Glomerular endothelial cell (primary cell): ENCODE measurements at regions not wholly inside any gene's neighbourhood (a gene's known extent, or its start where the extent isn't known, plus 50 kb on each side); places are given as distances from the start of the nearest gene placed in this dataset.
"Not testable (repeated sequence)": the region's sequence is repeated elsewhere in the genome, so short reads cannot be mapped to it uniquely, and the experiment has no call there.

Source experiments
- DNase-seq: peaks from one replicate; pipeline ENCODE4 v3.0.0-alpha.2; 2011; ENCODE audit warnings: low read depth, low spot score; ENCODE audit errors: extremely low read depth

DNA sequence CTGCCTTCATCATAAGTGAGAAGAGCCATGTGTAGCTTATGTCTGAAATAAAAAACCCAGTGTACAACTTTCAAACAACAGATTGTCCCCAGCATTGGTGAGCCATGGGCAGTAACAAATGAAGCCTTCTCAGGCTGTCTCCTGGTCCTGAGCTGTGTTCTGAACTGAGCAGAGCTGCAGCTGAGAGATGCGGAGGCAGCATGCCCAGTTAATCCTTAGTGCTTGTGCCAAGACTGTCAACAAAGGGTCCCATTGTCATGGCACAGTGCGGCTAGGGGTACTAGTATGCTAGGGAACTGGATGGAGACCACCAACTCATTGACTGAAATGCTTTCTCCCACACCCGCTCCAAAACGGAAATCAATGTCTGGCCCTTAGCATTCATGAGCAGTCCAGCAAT lies 154.3 kb downstream of the RMST start:
- no peak for DNase-seq

DNA sequence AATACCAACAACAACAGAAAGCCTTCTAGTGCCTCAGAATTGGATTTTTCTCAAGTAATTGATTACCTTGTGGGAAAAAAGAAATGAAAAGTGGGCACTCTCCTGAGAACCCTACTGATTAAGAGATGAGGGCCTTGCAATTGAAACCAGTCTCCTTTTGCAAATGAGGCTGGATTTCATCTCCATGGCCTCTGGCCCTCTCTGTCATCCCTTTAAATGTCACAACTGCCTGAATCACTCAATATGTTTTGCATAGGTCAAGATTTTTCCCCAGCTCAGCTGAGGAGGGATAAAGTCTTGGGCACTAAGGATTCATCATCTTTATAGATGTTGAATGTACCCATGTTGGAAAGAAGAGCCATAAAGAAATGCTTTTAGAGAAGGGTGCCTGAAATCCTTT lies 166.4 kb downstream of the RMST start:
- no peak for DNase-seq

DNA sequence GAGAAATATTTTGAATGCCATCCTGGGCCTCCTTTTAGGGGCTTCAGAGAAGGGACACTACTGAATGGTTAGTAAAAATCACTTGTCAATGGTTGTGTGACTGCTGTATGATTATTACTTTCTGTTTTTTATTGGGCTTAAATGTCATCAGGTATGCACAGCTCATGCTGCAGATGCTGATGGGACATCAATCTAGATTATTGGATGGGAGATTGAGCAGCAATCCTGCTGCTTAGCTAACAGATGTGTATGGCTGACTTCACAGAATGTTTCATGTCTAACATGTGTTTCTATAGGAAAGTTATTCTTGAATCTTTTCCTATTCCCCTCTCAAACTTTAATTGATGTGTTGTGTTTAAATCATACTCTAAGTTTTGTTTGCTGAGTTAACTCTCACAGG lies 166.8 kb downstream of the RMST start:
- DNase-seq = no peak

DNA sequence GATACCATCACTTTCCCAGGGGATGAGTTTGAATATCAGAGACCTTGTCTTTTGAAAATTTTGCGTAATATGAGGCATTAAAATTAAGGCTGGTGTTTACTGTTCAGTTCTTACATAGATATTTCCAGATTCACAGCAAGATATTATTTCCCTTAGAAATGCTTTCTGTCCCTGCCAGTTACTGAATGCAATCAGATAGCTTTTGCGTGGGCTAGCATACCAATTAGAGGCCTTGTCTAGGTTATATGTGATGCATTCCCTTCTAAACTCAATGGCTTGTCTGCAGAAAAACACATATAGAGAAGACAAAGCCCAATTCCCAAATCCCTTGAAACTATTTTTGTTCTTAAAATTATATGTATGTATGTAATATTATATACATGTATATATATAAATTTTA lies 167.8 kb downstream of the RMST start:
- DNase-seq = no peak

DNA sequence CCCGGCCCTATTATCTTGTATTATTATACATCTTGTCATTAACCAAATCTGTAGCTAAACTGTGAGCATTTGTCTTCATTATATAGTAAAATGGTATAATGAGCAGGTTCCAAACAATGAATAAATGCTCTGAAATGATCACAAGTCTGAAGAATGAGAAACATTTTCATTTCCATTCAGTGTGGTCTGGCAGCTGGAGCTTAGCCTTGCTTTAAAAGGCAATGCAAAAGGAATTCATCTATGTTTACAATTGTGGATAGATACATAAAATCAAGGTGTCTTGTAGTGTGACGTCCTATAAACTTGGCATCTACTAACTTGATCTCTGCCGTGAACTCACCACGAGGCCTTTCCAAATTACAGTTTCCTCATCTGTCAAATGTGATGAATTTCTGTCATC lies 168.3 kb downstream of the RMST start:
- no peak for DNase-seq

DNA sequence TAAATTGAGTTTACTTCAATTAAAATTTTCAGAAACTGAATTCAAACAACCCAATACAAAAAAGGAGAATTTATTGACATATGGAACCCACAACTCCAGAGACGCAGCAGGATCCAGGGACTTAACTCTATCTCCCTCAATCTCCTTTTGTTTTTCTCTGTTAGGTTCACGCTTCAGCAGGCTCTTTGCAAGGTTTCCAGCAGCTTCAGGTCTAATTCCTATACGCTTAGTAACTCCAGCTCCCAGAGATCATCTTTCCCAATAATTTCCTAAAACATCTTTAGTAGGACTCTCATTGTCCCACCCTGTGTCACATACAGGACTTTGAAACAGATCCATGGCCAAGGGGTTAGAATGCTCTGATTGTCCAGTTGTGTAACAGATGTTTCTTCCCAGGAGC lies 175.2 kb downstream of the RMST start:
- DNase-seq = no peak

DNA sequence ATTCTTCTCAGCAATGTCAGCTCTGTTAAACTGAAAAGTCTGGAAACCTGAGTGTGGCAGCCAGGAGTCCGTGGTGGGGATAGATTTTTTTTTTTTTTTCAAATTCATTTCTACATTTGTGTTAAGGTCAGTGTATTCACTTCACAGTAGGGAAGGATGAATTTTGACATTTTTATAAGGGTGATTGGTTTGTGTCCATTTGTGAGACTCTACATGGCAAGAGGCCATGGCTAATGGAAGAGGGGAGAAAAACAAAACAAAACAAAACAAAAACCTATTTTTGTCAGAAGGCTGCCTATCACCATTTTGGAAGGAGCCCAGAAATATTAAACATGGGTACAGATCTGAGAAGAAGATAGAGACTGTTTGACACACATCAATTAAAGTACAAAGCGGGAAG lies 176.1 kb downstream of the RMST start:
- DNase-seq = no peak

DNA sequence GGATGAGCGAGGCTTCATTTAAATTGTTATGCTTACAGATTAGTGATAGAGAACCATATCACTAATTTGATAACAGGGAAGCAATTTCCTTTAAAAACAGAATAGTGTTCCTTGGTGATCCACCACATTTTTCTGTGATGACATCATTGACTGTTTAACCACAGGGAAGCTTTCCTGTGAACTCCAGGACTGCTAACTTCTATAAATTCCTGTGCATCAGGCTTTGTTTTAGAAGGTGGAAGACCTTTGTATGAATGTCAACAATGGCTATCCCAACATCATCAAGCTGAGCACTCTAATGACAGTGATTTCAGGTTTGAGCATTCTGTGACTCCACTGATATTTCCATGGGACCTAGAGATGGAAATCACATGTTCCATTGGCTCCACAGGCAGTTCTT lies 177.1 kb downstream of the RMST start:
- no peak for DNase-seq

DNA sequence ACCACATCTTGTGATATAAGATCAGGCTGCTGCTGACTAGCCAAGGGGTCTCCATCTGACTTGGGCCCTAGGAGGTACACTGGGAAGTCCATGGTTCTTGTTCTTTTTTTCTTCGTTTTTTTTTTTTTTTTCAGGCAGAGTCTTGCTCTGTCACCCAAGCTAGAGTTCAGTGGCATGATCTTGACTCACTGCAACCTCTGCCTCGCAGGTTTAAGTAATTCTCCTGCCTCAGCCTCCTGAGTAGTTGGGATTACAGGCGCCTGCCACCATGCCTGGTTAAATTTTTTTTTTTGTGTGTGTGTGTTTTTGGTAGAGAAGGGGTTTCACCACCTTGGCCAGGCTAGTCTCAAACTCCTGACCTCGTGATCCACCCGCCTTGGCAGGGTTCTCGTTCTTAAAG lies 178.2 kb downstream of the RMST start:
- no peak for DNase-seq

DNA sequence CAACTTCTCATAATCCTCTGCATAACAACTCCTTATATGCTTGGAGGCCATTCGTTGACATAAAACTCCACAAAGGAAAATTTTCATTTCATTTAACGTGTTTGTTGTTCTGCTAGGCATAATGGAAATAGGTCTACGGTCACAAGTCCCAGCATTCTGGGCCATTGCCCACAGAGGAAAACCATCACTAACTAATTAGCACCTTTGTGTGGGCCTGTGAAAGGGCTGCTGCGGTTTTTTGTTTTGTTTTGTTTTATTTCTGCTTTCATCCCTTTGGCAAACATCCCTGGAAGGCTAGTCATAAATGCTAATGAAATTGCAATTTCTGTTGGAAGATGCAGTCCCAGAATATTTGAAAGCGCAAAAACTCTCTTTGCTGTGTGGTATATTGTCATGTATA lies 180.3 kb downstream of the RMST start:
- DNase-seq = no peak

DNA sequence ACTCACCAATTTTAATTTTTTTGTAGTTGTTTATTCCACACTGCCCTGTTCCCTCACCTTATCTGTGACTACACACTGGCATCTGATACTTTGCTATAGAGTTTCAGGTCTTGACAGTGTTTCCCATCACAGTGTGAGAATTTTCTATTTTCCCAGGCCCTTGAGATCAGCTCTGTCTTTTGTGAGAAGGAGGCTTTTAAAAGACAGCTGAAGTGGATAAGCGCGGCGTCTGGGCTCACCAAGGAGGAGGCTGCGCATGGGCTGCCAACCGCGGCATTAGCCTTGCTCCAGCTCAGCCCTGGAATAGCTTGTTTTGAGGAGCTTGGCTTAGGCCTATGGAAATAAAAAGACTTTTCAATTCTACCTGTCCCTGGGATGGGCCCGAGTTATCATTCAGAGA lies 181.3 kb downstream of the RMST start:
- no peak for DNase-seq

DNA sequence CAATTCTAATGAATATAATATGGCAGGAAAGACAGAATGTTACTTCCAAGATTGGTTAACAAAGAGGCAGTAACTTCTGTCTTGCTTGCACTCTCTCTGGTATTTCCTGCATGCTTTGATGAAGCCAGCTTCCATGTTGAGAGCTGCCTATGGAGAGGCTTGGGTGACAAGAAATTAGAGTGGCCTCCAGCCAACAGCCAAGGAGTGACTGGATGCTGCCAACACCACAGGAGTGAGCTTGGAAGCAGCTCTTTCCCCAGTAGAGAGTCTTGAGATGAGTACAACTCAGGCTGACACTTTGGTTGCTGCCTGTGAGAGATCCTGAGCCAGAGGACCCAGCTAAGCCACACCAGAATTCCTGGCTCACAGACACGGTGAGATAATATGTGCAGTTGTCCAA lies 183.1 kb downstream of the RMST start:
- no peak for DNase-seq

DNA sequence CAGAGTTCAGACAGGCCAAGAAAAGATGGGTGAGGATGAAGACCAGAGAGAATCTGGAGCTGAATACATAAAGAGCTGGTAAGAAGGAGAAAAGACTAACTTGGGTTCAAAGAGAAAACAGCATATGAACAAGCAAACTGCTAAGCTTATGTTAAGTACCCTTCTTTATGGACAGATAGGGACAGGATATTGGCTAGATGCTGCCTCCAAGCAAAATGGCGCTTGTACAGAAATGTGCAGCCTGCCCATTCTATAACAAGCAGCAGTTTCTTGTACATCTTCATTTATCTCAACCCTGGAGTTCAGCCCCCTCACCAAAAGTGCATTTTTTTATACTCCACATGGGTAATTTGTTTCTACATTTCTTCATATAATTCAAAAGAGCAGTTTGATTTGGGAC lies 184.5 kb downstream of the RMST start:
- DNase-seq = no peak

DNA sequence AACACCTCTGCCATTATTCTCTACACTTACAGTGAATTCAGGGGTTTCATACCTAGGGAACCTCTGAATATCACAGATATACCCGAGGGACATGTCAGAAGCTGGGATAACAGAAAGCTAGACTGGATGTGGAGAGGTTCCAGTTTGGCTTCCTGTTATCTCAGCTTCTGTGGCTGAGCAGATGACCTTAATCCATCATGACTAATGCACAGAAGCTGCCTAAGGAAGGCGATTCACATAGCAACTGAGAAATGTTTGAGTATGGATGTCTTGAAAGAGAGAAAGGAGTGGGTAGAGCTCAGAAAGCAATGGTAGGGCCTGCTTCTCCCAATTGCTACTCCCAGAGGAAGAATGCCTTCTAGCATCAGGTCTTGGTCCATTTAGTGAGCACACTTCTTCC lies 187.6 kb downstream of the RMST start:
- DNase-seq = no peak

DNA sequence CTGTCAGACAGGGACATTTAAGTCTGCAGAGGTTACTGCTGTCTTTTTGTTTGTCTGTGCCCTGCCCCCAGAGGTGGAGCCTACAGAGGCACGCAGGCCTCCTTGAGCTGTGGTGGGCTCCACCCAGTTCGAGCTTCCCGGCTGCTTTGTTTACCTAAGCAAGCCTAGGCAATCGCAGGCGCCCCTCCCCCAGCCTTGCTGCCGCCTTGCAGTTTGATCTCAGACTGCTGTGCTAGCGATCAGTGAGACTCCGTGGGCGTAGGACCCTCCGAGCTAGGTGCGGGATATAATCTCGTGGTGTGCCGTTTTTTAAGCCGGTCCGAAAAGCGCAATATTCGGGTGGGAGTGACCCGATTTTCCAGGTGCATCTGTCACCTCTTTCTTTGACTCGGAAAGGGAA lies 193.9 kb downstream of the RMST start:
- not testable (repeated sequence) for DNase-seq

DNA sequence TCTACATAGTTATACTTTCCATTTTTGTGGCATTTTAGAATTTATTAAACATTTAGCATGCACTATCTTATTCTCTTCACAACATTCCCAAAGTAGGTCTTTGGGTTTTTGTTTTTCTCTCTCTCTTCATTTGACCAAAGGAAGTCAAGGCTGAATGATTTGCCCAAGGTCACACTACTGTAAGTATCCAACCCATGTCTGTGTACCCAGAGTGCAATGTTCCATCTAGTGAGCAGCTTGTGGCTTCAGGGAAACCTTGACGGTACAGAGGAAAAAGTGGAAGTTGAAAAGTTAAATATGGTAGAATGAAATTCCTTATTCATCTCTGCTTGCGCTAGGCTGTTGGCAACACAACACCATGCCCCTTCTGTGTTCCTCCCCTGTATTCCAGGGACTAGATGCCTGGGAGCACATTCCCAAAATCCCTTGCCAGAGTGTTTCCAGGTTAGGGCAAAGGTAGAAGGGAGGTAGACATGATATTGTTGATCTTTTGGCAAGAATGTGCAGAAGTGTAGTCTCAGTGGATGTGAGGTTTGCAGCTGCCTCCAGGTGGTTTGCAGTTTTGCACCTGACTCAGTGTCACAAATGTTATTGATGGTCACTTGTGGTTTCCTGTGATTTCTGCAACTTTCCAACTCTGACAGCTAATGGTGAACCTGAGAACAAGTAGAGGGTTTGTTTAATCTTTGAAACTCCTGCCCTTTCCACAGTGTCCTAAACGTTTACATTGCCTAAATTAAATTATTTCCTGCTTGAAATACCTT lies 196.7 kb downstream of the RMST start:
- no peak for DNase-seq

DNA sequence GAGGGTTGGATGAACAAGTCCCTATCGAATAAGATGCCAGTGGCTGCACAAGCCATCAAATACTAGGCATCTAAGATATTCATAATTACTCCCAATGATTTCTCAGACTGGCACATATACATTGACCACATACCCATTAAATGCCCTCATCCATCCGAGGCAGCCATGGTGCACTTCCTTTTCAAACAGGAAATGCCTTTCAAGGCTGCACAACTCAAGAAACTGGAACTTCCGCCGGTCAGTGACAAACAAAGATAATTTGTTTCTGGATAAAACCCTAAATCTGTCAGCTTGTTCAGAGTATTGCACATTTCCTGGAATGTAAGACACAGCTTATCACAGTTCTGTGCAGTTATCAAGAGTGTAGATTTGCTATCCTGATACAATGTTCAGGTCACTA lies 203.7 kb downstream of the RMST start:
- DNase-seq = no peak

DNA sequence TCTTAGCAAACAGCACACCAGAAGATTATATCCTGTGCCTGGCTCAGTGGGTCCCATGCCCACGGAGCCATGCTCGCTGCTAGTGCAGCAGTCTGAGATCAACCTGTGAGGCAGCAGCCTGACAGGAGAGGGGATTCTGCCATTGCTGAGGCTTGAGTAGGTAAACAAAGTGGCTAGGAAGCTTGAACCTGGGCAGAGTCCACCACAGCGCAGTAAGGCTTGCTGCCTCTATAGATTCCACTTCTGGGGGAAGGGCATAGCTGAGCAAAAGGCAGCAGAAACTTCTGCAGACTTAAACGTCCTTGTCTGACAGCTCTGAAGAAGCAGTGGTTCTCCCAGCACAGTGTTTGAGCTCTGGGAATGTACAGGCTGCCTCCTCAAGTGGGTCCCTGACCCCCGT lies 210.3 kb downstream of the RMST start:
- no peak for DNase-seq

DNA sequence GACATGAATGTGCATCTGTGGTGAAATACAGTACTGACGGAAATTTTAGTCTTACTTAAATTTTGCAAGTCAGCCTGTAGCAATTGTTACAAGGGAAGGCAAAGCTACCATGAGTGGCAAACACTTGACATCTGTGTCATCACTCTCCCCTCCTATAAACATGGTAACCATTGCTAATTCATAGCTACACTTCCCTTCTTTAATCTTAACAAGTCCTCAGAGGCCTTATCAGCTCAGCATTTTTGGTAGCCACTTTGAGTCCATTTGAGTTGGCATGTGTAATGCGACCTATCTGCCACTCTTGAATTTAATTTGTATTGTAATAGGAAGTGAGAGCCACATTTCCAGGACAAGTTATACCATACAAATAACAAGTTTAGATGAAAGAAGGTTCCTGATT lies 218.1 kb downstream of the RMST start:
- DNase-seq = no peak

DNA sequence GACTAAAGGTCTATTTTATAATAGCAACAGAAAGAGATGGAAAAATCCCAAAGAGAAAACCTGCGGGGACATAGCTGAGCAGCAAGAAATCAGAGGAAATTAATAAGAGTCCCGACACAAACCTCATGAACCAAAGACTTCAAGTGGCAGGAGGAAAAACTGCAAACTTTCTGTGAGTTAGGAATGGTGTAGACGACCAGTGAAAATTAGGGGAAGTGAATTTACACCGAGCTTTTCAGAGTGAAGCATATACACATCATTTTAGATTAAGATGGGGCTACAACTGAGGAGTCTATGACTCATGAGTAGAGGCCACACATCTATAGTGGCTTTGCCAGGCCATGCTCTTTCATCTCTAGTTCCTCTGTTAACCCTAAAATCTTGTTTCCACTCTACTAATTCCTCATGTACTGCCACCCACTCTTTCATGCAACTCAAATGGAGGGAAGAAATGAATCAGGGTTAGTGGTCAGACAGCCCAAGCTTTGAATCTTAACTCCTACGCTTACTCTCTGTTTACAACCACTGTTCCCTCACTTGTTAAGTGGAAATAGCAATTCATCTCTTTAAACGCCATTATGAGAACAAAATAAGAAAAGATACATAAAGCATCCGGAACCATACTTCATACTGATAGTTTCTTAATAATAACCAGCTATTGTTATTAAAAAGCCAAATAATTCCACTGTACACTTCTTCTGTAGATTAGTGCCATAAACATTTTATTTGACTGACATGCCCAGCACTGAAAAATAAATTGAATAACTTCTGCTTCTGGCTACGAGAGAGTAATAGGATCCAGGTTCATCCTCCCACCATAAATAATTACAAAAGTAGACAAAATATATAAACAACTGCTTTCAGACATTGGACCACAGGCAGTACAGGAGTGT lies 219.3 kb downstream of the RMST start:
- no peak for DNase-seq

DNA sequence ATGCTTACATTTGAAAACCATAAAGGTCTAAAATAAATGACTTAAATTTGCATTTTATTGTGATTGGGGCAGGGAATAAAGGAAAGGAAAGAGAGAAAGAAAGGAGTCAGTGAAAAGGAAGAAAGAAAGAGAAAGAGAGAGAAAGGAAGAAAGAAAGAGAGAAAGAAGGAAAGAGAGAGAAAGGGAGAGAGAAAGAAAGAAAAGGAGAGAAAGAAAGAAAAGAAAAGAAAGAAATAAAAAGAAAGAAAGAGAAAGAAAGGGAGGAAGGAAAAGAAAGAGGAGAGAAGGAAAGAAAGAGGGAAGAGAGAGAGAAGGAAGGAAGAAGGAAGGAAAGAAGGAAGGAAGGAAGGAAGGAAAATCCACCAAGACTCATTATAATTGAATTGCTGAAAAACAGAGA lies 222.8 kb downstream of the RMST start:
- no peak for DNase-seq

DNA sequence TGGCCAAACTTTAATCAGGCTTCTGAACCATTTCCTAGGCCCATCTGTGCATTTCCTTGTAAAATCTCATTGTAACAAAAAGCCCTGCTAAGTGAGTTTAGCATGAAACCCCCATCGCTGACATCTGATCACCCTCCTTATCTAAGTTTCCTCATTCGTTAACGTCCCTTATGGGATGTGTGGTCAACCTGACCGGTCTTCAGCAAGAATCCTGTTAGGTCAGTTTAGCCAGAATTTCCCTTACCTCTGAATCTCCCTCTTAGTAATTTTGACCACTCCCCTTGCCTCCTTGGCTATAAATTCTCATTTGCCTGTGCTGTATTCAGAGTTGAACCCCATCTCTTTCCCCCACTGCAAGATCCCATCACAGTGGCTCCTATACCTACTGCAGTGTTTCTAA lies 239.3 kb downstream of the RMST start:
- no peak for DNase-seq
